Caco-2 (cell line): ENCODE measurements at regions not wholly inside any gene's neighbourhood (a gene's known extent, or its start where the extent isn't known, plus 50 kb on each side); places are given as distances from the start of the nearest gene placed in this dataset.

ENCODE experiments used
- BruUV-seq: library from RNA; stranded (reverse); fragments of 400-500 nt; replicated peaks from 2 replicates; lab custom pipeline; 2021; lab: Mats Ljungman, UMichigan
- CTCF ChIA-PET: fragments of 300-600 bp; sonication (Branson Sonifier 250); formaldehyde crosslinking; loops from one replicate; lab custom pipeline; 2022; ENCODE audit warnings: antibody characterized with exemption; lab: Charles Lee
- POLR2A ChIA-PET: fragments of 300-600 bp; sonication (Branson Sonifier 250); formaldehyde crosslinking; loops from one replicate; lab custom pipeline; 2022; ENCODE audit warnings: antibody characterized with exemption; lab: Charles Lee
- DNase-seq, 2 experiments: peaks; one replicate each; pipeline versions ENCODE4 v3.0.0 to v3.0.0-alpha.2; 2020 to 2022
- H3K27me3 ChIP-seq: replicated peaks from 2 replicates; pipeline ENCODE4 v1.6.0; 2011; ENCODE audit warnings: low read length; ENCODE audit not compliant: control insufficient read depth, insufficient read depth
- H3K36me3 ChIP-seq: 2 replicates; pipeline ENCODE4 v1.5.1; 2011; ENCODE audit warnings: low read length; ENCODE audit not compliant: control insufficient read depth, insufficient read depth
- H3K4me1 ChIP-seq: fragments of 250-450 bp; sonication (Bioruptor Pico); 2 replicates; pipeline ENCODE4 v1.5.1; 2020; ENCODE audit warnings: mild to moderate bottlenecking
- H3K4me3 ChIP-seq: 2 replicates; pipeline ENCODE4 v1.5.1; 2011; ENCODE audit warnings: low read depth, mild to moderate bottlenecking, control low read depth, low read length
- H3K9me3 ChIP-seq: fragments of 250-450 bp; sonication (Bioruptor Pico); 2 replicates; pipeline ENCODE4 v1.5.1; 2020; ENCODE audit warnings: mild to moderate bottlenecking, moderate library complexity
- H3K27ac Mint-ChIP-seq: one replicate; pipeline ENCODE4 v1.8.0; 2022; ENCODE audit warnings: mixed read lengths; ENCODE audit not compliant: unreplicated experiment
- H3K27me3 Mint-ChIP-seq: one replicate; pipeline ENCODE4 v1.8.0; 2022; ENCODE audit warnings: mixed read lengths; ENCODE audit not compliant: insufficient read depth, unreplicated experiment
- H3K36me3 Mint-ChIP-seq: one replicate; pipeline ENCODE4 v1.8.0; 2022; ENCODE audit warnings: mild to moderate bottlenecking, mixed read lengths; ENCODE audit not compliant: insufficient read depth, unreplicated experiment
- H3K4me1 Mint-ChIP-seq: one replicate; pipeline ENCODE4 v1.8.0; 2022; ENCODE audit warnings: low read depth, mixed read lengths; ENCODE audit not compliant: unreplicated experiment
- H3K4me3 Mint-ChIP-seq: one replicate; pipeline ENCODE4 v1.8.0; 2022; ENCODE audit warnings: mild to moderate bottlenecking, moderate library complexity, mixed read lengths; ENCODE audit not compliant: unreplicated experiment
- H3K9me3 Mint-ChIP-seq: one replicate; pipeline ENCODE4 v1.8.0; 2022; ENCODE audit warnings: mixed read lengths; ENCODE audit not compliant: unreplicated experiment
- intact Hi-C: fragments of 100-400 bp; cut with micrococcal nuclease; formaldehyde crosslinking; loops from one replicate; pipeline ENCODE4 v1.10.0; 2022; ENCODE audit not compliant: unreplicated experiment
- TF ChIP-seq, protein P1 (sequence below), 2 experiments: fragments of 200-600 bp in 1 of 2; IDR thresholded peaks; 1 replicate in 1 of 2; 2 replicates in 1 of 2; pipeline versions ENCODE4 v1.5.1 to v1.8.0; 2011 to 2022; ENCODE audit warnings: antibody characterized with exemption in 1 of 2, control low read depth in 1 of 2, inconsistent platforms in 1 of 2, low read depth in 1 of 2, low read length in 1 of 2, mild to moderate bottlenecking in 1 of 2, moderate library complexity in 1 of 2; ENCODE audit not compliant: insufficient read depth in 1 of 2, severe bottlenecking in 1 of 2, unreplicated experiment in 1 of 2

GRCh38 chr13:47621931-47622330, 379.1 kb downstream of the SUCLA2 start:
- Histone ChIP-seq H3K4me1 (no peaks in the 10 kb centered on the region), H3K27me3 (peaks cover 2% of the 10 kb centered on the region; the same call in 1 of the 2 replicates), H3K9me3 (no peaks in the 10 kb centered on the region), H3K36me3 (no peaks in the 10 kb centered on the region), H3K4me3 (no peak overlapping the region)
- Mint-ChIP-seq H3K27me3 (no peaks in the 10 kb centered on the region), H3K4me3 (no peak overlapping the region), H3K9me3 (peaks cover 13% of the 10 kb centered on the region), H3K4me1 (peaks cover 10% of the 10 kb centered on the region), H3K36me3 (no peaks in the 10 kb centered on the region), H3K27ac (no peak overlapping the region)
- TF ChIP-seq, protein P1, sequence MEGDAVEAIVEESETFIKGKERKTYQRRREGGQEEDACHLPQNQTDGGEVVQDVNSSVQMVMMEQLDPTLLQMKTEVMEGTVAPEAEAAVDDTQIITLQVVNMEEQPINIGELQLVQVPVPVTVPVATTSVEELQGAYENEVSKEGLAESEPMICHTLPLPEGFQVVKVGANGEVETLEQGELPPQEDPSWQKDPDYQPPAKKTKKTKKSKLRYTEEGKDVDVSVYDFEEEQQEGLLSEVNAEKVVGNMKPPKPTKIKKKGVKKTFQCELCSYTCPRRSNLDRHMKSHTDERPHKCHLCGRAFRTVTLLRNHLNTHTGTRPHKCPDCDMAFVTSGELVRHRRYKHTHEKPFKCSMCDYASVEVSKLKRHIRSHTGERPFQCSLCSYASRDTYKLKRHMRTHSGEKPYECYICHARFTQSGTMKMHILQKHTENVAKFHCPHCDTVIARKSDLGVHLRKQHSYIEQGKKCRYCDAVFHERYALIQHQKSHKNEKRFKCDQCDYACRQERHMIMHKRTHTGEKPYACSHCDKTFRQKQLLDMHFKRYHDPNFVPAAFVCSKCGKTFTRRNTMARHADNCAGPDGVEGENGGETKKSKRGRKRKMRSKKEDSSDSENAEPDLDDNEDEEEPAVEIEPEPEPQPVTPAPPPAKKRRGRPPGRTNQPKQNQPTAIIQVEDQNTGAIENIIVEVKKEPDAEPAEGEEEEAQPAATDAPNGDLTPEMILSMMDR (IDR thresholded peaks at IDR 0.05; ENCODE audit: insufficient read depth in 1 of 2, low read depth in 1 of 2, low read length in 1 of 2, severe bottlenecking in 1 of 2, unreplicated experiment in 1 of 2) = no peak
- CTCF ChIA-PET = no interaction called here
- intact Hi-C loops = no loop called here
- POLR2A ChIA-PET = no interaction called here
- no TSS peak for BruUV-seq
- no peak for DNase-seq

- H3K27me3 ChIP-seq = no peaks in the 10 kb centered on the region; the same call in 1 of the 2 replicates
These were observed 389.3 kb downstream of the SUCLA2 start for GRCh38 chr13:47611664-47612288.

GRCh38 chr13:47610687-47611086, 390.4 kb downstream of the SUCLA2 start:
- Mint-ChIP-seq H3K4me3 (no peak overlapping the region), H3K4me1 (no peaks in the 10 kb centered on the region), H3K27ac (no peak overlapping the region), H3K9me3 (no peaks in the 10 kb centered on the region), H3K36me3 (no peaks in the 10 kb centered on the region), H3K27me3 (peaks cover 4% of the 10 kb centered on the region)
- Histone ChIP-seq H3K9me3 (no peaks in the 10 kb centered on the region), H3K27me3 (no peaks in the 10 kb centered on the region), H3K4me1 (no peaks in the 10 kb centered on the region), H3K36me3 (no peaks in the 10 kb centered on the region), H3K4me3 (no peak overlapping the region)
- POLR2A ChIA-PET = no interaction called here
- TF ChIP-seq, protein P1 (IDR thresholded peaks at IDR 0.05; ENCODE audit: insufficient read depth in 1 of 2, low read depth in 1 of 2, low read length in 1 of 2, severe bottlenecking in 1 of 2, unreplicated experiment in 1 of 2) = no peak
- no peak for DNase-seq
- no TSS peak for BruUV-seq
- intact Hi-C loops = no loop called here
- CTCF ChIA-PET = no interaction called here

More at GRCh38 chr13:47611664-47612288, 389.3 kb downstream of the SUCLA2 start:
- POLR2A ChIA-PET = no interaction called here
- Histone ChIP-seq H3K36me3 (no peaks in the 10 kb centered on the region), H3K4me3 (no peak overlapping the region), H3K4me1 (no peaks in the 10 kb centered on the region), H3K9me3 (no peaks in the 10 kb centered on the region)
- Mint-ChIP-seq H3K36me3 (no peaks in the 10 kb centered on the region), H3K27ac (no peak overlapping the region), H3K4me3 (no peak overlapping the region), H3K9me3 (no peaks in the 10 kb centered on the region), H3K4me1 (no peaks in the 10 kb centered on the region), H3K27me3 (peaks cover 4% of the 10 kb centered on the region)
- CTCF ChIA-PET = no interaction called here
- BruUV-seq = no TSS peak
- DNase-seq = no peak
- intact Hi-C loops = no loop called here
- TF ChIP-seq, protein P1 (IDR thresholded peaks at IDR 0.05; ENCODE audit: insufficient read depth in 1 of 2, low read depth in 1 of 2, low read length in 1 of 2, severe bottlenecking in 1 of 2, unreplicated experiment in 1 of 2) = no peak
